ENCODE measurements at regions not wholly inside any gene's neighbourhood (a gene's known extent, or its start where the extent isn't known, plus 50 kb on each side); places are given as distances from the start of the nearest gene placed in this dataset.

DNA sequence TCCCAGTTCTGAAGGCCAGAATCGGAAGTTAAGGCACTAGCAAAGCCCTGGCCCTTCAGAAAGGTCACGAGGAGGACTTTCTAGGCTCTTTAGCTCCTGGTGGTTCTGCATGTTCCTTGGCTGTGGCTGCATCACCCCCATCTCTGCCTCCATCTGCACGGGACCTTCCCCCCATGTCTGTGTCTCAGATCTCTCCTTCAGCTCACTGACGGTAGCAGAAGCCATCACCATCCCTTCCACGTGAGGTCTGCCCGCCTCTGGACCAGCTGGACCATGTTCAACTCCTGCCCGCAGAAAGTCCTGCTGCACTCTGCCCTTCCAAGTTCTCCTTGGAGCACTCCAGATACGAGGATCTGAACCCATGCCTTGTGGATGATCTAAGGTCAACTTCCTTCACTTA is 242.9 kb upstream of the IRX1 start:
- Histone ChIP-seq H3K9me3 (ENCODE audit: insufficient read depth, low read depth, low read length) (peaks cover 8% of the 10 kb centered on the region; the same call in 1 of the 2 replicates), H4K20me1 (ENCODE audit: insufficient read depth, low read length, poor library complexity, severe bottlenecking) (no peaks in the 10 kb centered on the region), H3K9ac (ENCODE audit: low read depth, low read length, poor library complexity, severe bottlenecking) (no peak overlapping the region), H3K4me1 (ENCODE audit: insufficient read depth, low read length, poor library complexity, severe bottlenecking) (no peaks in the 10 kb centered on the region), H3K36me3 (ENCODE audit: insufficient read depth, low read length) (no peaks in the 10 kb centered on the region), H3K27me3 (ENCODE audit: insufficient read depth, low read length, poor library complexity, severe bottlenecking) (no peaks in the 10 kb centered on the region), H3K4me3 (ENCODE audit: low read length, poor library complexity, severe bottlenecking) (no peak overlapping the region), H2AFZ (ENCODE audit: low read length) (no peak overlapping the region), H3K4me2 (ENCODE audit: low read depth, low read length, poor library complexity, severe bottlenecking) (no peak overlapping the region), H3F3A (ENCODE audit: low read depth) (no peaks in the 10 kb centered on the region), H3K79me2 (ENCODE audit: insufficient read depth, low read length) (no peaks in the 10 kb centered on the region), H3K9me2 (replicated peaks; ENCODE audit: low read depth, low read length) (no peaks in the 10 kb centered on the region)
- no peak for TF ChIP-seq EZH2phosphoT487 (IDR thresholded peaks at IDR 0.05; ENCODE audit: borderline replicate concordance)
- TF ChIP-seq, protein P1, sequence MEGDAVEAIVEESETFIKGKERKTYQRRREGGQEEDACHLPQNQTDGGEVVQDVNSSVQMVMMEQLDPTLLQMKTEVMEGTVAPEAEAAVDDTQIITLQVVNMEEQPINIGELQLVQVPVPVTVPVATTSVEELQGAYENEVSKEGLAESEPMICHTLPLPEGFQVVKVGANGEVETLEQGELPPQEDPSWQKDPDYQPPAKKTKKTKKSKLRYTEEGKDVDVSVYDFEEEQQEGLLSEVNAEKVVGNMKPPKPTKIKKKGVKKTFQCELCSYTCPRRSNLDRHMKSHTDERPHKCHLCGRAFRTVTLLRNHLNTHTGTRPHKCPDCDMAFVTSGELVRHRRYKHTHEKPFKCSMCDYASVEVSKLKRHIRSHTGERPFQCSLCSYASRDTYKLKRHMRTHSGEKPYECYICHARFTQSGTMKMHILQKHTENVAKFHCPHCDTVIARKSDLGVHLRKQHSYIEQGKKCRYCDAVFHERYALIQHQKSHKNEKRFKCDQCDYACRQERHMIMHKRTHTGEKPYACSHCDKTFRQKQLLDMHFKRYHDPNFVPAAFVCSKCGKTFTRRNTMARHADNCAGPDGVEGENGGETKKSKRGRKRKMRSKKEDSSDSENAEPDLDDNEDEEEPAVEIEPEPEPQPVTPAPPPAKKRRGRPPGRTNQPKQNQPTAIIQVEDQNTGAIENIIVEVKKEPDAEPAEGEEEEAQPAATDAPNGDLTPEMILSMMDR (conservative IDR thresholded peaks at IDR 0.05; ENCODE audit: low read length) = no peak

DNA sequence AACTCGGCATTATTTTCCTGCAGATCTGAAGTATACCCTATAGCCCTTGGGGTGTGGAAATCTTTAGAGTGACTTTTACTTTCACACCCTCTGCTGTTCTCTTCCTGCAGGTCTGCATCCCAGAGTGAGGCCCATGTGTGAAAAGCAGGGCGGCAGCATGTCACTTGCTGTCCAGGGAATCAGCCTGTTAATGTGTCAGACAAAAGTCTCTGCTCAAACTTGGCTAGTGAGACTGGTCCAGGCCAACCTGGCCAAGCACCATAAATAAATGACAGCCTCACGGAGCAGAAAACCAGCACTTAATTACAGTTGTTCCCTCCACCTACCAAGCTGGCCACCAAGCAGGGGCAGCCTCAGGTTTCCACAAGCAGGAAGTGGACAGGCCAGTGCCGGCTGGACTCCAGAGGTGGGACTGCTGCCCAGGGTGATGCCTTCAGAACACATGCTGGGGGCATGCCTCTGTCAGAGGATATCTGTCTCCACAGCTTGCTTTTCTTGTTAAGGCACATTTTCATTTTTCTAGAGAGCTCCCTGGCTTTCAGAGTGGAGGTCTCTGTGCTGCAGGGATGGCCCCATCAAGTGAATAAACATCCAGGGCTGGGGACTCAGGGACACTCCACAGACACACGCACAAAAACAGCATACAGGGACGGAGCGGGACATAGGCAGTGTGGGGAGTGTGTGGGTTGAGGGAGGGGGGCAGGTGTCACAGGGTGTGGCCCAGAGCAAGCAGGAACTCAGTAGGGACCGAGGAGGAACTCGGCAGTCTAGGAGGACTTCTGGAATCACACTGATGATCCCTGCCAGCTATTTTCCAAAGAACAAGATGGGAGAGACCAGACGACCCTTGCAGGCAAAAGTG is 243.8 kb upstream of the IRX1 start:
- Histone ChIP-seq H3K27me3 (ENCODE audit: insufficient read depth, low read length, poor library complexity, severe bottlenecking) (no peaks in the 10 kb centered on the region), H3K79me2 (ENCODE audit: insufficient read depth, low read length) (no peaks in the 10 kb centered on the region), H2AFZ (ENCODE audit: low read length) (no peak overlapping the region), H3K4me2 (ENCODE audit: low read depth, low read length, poor library complexity, severe bottlenecking) (no peak overlapping the region), H3F3A (ENCODE audit: low read depth) (no peaks in the 10 kb centered on the region), H4K20me1 (ENCODE audit: insufficient read depth, low read length, poor library complexity, severe bottlenecking) (no peaks in the 10 kb centered on the region), H3K9me2 (replicated peaks; ENCODE audit: low read depth, low read length) (no peaks in the 10 kb centered on the region), H3K9ac (ENCODE audit: low read depth, low read length, poor library complexity, severe bottlenecking) (no peak overlapping the region), H3K9me3 (ENCODE audit: insufficient read depth, low read depth, low read length) (peaks cover 16% of the 10 kb centered on the region; the same call in 1 of the 2 replicates), H3K4me1 (ENCODE audit: insufficient read depth, low read length, poor library complexity, severe bottlenecking) (no peaks in the 10 kb centered on the region), H3K36me3 (ENCODE audit: insufficient read depth, low read length) (no peaks in the 10 kb centered on the region), H3K4me3 (ENCODE audit: low read length, poor library complexity, severe bottlenecking) (no peak overlapping the region)
- no peak for TF ChIP-seq EZH2phosphoT487 (IDR thresholded peaks at IDR 0.05; ENCODE audit: borderline replicate concordance)
- TF ChIP-seq, protein P1 (conservative IDR thresholded peaks at IDR 0.05; ENCODE audit: low read length) = no peak

DNA sequence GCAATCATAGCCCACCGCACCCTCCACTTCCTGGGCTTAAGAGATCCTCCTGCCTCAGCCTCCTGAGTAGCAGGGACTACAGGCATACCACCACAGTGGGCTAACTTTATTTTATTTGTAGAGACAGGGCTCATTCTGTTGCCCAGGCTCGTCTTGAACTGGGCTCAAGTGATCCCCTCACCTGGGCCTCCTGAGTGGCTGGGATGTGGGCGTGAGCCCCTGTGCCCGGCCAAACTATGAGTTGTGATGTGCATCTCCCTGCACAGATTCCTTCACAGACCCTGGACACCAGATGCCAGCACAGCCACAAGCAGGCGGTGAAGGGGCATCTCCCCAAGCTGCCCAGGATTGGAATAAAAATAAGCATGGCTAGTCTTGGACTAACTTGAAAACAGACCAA is 244.9 kb upstream of the IRX1 start:
- TF ChIP-seq, protein P1 (conservative IDR thresholded peaks at IDR 0.05; ENCODE audit: low read length) = no peak
- H3K4me3 ChIP-seq (ENCODE audit: low read length, poor library complexity, severe bottlenecking) = no peak overlapping the region
- no peaks in the 10 kb centered on the region for H3K36me3 ChIP-seq (ENCODE audit: insufficient read depth, low read length)
- H3K4me2 ChIP-seq (ENCODE audit: low read depth, low read length, poor library complexity, severe bottlenecking) = no peak overlapping the region
- no peaks in the 10 kb centered on the region for H3K4me1 ChIP-seq (ENCODE audit: insufficient read depth, low read length, poor library complexity, severe bottlenecking)
- H4K20me1 ChIP-seq (ENCODE audit: insufficient read depth, low read length, poor library complexity, severe bottlenecking) = no peaks in the 10 kb centered on the region
- H3K79me2 ChIP-seq (ENCODE audit: insufficient read depth, low read length) = no peaks in the 10 kb centered on the region
- no peaks in the 10 kb centered on the region for H3K9me2 ChIP-seq (replicated peaks; ENCODE audit: low read depth, low read length)
- no peak overlapping the region for H3K9ac ChIP-seq (ENCODE audit: low read depth, low read length, poor library complexity, severe bottlenecking)
- no peaks in the 10 kb centered on the region for H3K27me3 ChIP-seq (ENCODE audit: insufficient read depth, low read length, poor library complexity, severe bottlenecking)
- no peaks in the 10 kb centered on the region for H3F3A ChIP-seq (ENCODE audit: low read depth)
- peaks cover 16% of the 10 kb centered on the region; the same call in 1 of the 2 replicates for H3K9me3 ChIP-seq (ENCODE audit: insufficient read depth, low read depth, low read length)
- no peak overlapping the region for H2AFZ ChIP-seq (ENCODE audit: low read length)

All from Loucy (cell line).